H1 (cell line): ENCODE measurements at regions not wholly inside any gene's neighbourhood (a gene's known extent, or its start where the extent isn't known, plus 50 kb on each side); places are given as distances from the start of the nearest gene placed in this dataset.

Experiments
- ASH2L ChIP-seq: fragments of 200-600, 300-600 bp; sonication (generic); IDR thresholded peaks from one replicate; pipeline ENCODE4 v1.7.1; 2017; ENCODE audit warnings: low read length
- ATF2 ChIP-seq: IDR thresholded peaks from 2 replicates; pipeline ENCODE4 v1.6.1; 2012; ENCODE audit warnings: low read length, inconsistent platforms
- CBX5 ChIP-seq: fragments of 300-800, 300-1000 bp; sonication (generic); IDR thresholded peaks from 2 replicates; pipeline ENCODE4 v1.7.1; 2016; ENCODE audit warnings: antibody characterized with exemption, low read length, low read depth
- CEBPB ChIP-seq: IDR thresholded peaks from 2 replicates; pipeline ENCODE4 v1.6.1; 2012; ENCODE audit warnings: low read depth, low read length
- CHD7 ChIP-seq: fragments of 300-600 bp; sonication (generic); IDR thresholded peaks from 2 replicates; pipeline ENCODE4 v1.7.1; 2012; ENCODE audit warnings: low read length, moderate library complexity, mild to moderate bottlenecking, inconsistent platforms; ENCODE audit not compliant: insufficient replicate concordance
- JUN ChIP-seq: IDR thresholded peaks from 2 replicates; pipeline ENCODE4 v1.6.1; 2011; ENCODE audit warnings: low read depth, mild to moderate bottlenecking, improper control_type of control experiment, low read length
- NRF1 ChIP-seq: IDR thresholded peaks from 2 replicates; pipeline ENCODE4 v1.6.1; 2011; ENCODE audit warnings: mild to moderate bottlenecking, low read depth, low read length, improper control_type of control experiment
- SP1 ChIP-seq: IDR thresholded peaks from 2 replicates; pipeline ENCODE4 v1.6.1; 2011; ENCODE audit warnings: low read depth, low read length
- SP2 ChIP-seq: IDR thresholded peaks from 2 replicates; pipeline ENCODE4 v1.6.1; 2012; ENCODE audit warnings: mild to moderate bottlenecking, low read length, inconsistent platforms
- SP4 ChIP-seq: IDR thresholded peaks from 2 replicates; pipeline ENCODE4 v1.6.1; 2012; ENCODE audit warnings: low read length, inconsistent platforms
- TAF1 ChIP-seq: IDR thresholded peaks from 2 replicates; pipeline ENCODE4 v1.6.1; 2011; ENCODE audit warnings: mild to moderate bottlenecking, low read depth, low read length
- YY1 ChIP-seq: IDR thresholded peaks from 2 replicates; pipeline ENCODE4 v1.6.1; 2011; ENCODE audit warnings: low read depth, mild to moderate bottlenecking, low read length
- ZNF274 ChIP-seq: IDR thresholded peaks from 2 replicates; pipeline ENCODE4 v1.7.0; 2012; ENCODE audit warnings: low read length, borderline replicate concordance; ENCODE audit errors: extremely low read depth

GRCh38 chr15:35648941-35649340 is 103.0 kb upstream of the DPH6 start (continued):
- TF ChIP-seq CHD7 (no peak), SP4 (no peak), NRF1 (no peak), SP2 (no peak), ASH2L (no peak), SP1 (no peak), JUN (no peak), CEBPB (no peak), ATF2 (no peak), CBX5 (no peak), ZNF274 (no peak), YY1 (no peak), TAF1 (no peak)
